ENCODE measurements at regions not wholly inside any gene's neighbourhood (a gene's known extent, or its start where the extent isn't known, plus 50 kb on each side); places are given as distances from the start of the nearest gene placed in this dataset.
"Not testable (repeated sequence)": the region's sequence is repeated elsewhere in the genome, so short reads cannot be mapped to it uniquely, and the experiment has no call there.

GRCh38 chr2:19630921-19631320 lies 270.9 kb downstream of the TTC32 start:
- no peaks in the 10 kb centered on the region for H3K36me3 Mint-ChIP-seq (ENCODE audit: low read depth, unreplicated experiment)
- H3K27me3 Mint-ChIP-seq (ENCODE audit: unreplicated experiment): peaks cover 4% of the 10 kb centered on the region
- H3K27ac Mint-ChIP-seq (ENCODE audit: unreplicated experiment): no peak overlapping the region
- H3K9me3 Mint-ChIP-seq (ENCODE audit: unreplicated experiment): no peaks in the 10 kb centered on the region
- no peak for DNase-seq (ENCODE audit: low spot score)
- H3K4me1 Mint-ChIP-seq (ENCODE audit: unreplicated experiment): no peaks in the 10 kb centered on the region
- TF ChIP-seq, protein P1, sequence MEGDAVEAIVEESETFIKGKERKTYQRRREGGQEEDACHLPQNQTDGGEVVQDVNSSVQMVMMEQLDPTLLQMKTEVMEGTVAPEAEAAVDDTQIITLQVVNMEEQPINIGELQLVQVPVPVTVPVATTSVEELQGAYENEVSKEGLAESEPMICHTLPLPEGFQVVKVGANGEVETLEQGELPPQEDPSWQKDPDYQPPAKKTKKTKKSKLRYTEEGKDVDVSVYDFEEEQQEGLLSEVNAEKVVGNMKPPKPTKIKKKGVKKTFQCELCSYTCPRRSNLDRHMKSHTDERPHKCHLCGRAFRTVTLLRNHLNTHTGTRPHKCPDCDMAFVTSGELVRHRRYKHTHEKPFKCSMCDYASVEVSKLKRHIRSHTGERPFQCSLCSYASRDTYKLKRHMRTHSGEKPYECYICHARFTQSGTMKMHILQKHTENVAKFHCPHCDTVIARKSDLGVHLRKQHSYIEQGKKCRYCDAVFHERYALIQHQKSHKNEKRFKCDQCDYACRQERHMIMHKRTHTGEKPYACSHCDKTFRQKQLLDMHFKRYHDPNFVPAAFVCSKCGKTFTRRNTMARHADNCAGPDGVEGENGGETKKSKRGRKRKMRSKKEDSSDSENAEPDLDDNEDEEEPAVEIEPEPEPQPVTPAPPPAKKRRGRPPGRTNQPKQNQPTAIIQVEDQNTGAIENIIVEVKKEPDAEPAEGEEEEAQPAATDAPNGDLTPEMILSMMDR (IDR thresholded peaks at IDR 0.05; ENCODE audit: unreplicated experiment): no peak
- H3K4me3 Mint-ChIP-seq (ENCODE audit: unreplicated experiment): no peak overlapping the region

DNA sequence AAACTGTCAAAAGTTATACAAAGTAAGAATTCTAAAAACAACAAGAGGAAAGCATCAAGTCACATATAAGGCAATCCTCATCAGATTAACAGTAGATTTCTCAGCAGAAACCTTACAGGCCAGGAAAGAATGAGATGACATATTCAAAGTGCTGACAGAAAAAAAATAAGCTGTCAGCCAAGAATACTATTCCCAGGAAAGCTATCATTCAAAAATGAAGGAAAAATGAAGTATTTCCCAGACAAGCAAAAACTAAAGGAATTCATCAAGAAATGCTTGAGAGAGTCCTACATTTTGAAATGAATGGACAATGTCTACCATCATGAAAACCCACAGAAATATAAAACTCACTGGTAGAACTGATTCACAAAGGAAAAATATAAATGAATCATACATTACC lies 268.9 kb upstream of the OSR1 start:
- Mint-ChIP-seq H3K36me3 (ENCODE audit: low read depth, unreplicated experiment) (no peaks in the 10 kb centered on the region), H3K4me3 (ENCODE audit: unreplicated experiment) (no peak overlapping the region), H3K4me1 (ENCODE audit: unreplicated experiment) (no peaks in the 10 kb centered on the region), H3K27me3 (ENCODE audit: unreplicated experiment) (no peaks in the 10 kb centered on the region), H3K27ac (ENCODE audit: unreplicated experiment) (no peak overlapping the region), H3K9me3 (ENCODE audit: unreplicated experiment) (no peaks in the 10 kb centered on the region)
- TF ChIP-seq, protein P1 (IDR thresholded peaks at IDR 0.05; ENCODE audit: unreplicated experiment): no peak
- DNase-seq (ENCODE audit: low spot score): no peak

DNA sequence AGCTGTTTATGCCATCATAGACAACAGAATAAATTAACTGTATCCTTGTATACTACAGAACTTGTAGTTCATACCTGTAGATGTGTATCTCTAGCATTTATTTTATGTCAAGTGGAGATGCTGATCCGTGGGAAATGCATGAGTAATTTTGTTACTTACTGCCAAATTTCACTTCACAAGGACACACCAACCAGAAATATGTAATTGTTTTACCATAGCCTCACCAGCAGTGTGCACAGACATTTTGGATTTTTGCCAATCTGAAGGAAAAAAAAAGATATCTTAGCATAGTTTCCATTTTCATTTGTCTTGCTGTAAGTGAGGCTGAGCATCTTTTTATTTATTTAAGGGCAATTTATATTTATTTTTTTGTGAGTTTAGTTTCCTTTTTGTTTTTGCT lies 265.1 kb upstream of the OSR1 start:
- H3K9me3 Mint-ChIP-seq (ENCODE audit: unreplicated experiment): peaks cover 2% of the 10 kb centered on the region
- DNase-seq (ENCODE audit: low spot score): no peak
- no peaks in the 10 kb centered on the region for H3K36me3 Mint-ChIP-seq (ENCODE audit: low read depth, unreplicated experiment)
- TF ChIP-seq, protein P1 (IDR thresholded peaks at IDR 0.05; ENCODE audit: unreplicated experiment): no peak
- peaks cover 1% of the 10 kb centered on the region for H3K27me3 Mint-ChIP-seq (ENCODE audit: unreplicated experiment)
- H3K27ac Mint-ChIP-seq (ENCODE audit: unreplicated experiment): no peak overlapping the region
- no peak overlapping the region for H3K4me3 Mint-ChIP-seq (ENCODE audit: unreplicated experiment)
- H3K4me1 Mint-ChIP-seq (ENCODE audit: unreplicated experiment): peaks cover 10% of the 10 kb centered on the region

GRCh38 chr2:19617257-19617848 lies 258.9 kb upstream of the OSR1 start:
- peaks cover 21% of the 10 kb centered on the region for H3K9me3 Mint-ChIP-seq (ENCODE audit: unreplicated experiment)
- H3K27me3 Mint-ChIP-seq (ENCODE audit: unreplicated experiment): peaks cover 1% of the 10 kb centered on the region
- TF ChIP-seq, protein P1 (IDR thresholded peaks at IDR 0.05; ENCODE audit: unreplicated experiment): no peak
- no peak for DNase-seq (ENCODE audit: low spot score)
- H3K4me3 Mint-ChIP-seq (ENCODE audit: unreplicated experiment): no peak overlapping the region
- peaks cover 16% of the 10 kb centered on the region for H3K36me3 Mint-ChIP-seq (ENCODE audit: low read depth, unreplicated experiment)
- H3K27ac Mint-ChIP-seq (ENCODE audit: unreplicated experiment): no peak overlapping the region
- peaks cover 10% of the 10 kb centered on the region for H3K4me1 Mint-ChIP-seq (ENCODE audit: unreplicated experiment)

DNA sequence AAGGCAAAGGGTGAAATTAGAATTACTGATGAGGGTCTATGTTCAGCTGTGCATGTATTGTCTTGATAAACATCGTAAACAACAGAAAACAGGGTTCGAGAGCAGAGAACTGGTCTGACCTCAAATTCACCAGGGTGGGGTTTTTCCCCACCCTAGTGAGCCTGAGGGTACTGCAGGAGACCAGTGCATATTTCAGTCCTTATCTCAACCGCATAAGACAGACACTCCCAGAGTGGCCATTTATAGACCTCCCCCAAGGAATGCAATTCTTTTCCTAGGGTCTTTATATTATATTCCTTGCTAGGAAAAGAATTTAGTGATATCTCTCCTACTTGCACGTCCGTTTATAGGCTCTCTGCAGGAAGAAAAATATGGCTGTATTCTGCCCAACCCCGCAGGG lies 257.0 kb upstream of the OSR1 start:
- not testable (repeated sequence) for DNase-seq (ENCODE audit: low spot score); H3K4me3 Mint-ChIP-seq (ENCODE audit: unreplicated experiment); H3K4me1 Mint-ChIP-seq (ENCODE audit: unreplicated experiment); H3K27me3 Mint-ChIP-seq (ENCODE audit: unreplicated experiment); H3K27ac Mint-ChIP-seq (ENCODE audit: unreplicated experiment)
- peaks cover 16% of the 10 kb centered on the region for H3K36me3 Mint-ChIP-seq (ENCODE audit: low read depth, unreplicated experiment)
- peaks cover 21% of the 10 kb centered on the region for H3K9me3 Mint-ChIP-seq (ENCODE audit: unreplicated experiment)
